IMR-90 (cell line): ENCODE measurements at regions not wholly inside any gene's neighbourhood (a gene's known extent, or its start where the extent isn't known, plus 50 kb on each side); places are given as distances from the start of the nearest gene placed in this dataset.

Source experiments
- ELK1 ChIP-seq: fragments of 150-350 bp; IDR thresholded peaks from 2 replicates; pipeline ENCODE4 v1.6.1; 2016; ENCODE audit warnings: low read depth, mild to moderate bottlenecking, low read length, moderate library complexity, borderline replicate concordance
- MAFK ChIP-seq: IDR thresholded peaks from 2 replicates; pipeline ENCODE4 v1.6.1; 2012; ENCODE audit warnings: low read depth, low read length, improper control_type of control experiment
- SMC3 ChIP-seq: fragments of 150-350 bp; IDR thresholded peaks from 2 replicates; pipeline ENCODE4 v1.6.1; 2016; ENCODE audit warnings: low read depth, mild to moderate bottlenecking, antibody characterized with exemption, low read length, moderate library complexity

- TF ChIP-seq ELK1 (no peak), MAFK (no peak), SMC3 (no peak)
Observed at GRCh38 chr2:71743995-71744675, 290.8 kb downstream of the DYSF start.
